Esophagus squamous epithelium (tissue), 5 donors: ENCODE measurements at regions not wholly inside any gene's neighbourhood (a gene's known extent, or its start where the extent isn't known, plus 50 kb on each side); places are given as distances from the start of the nearest gene placed in this dataset.

Source experiments
- DNase-seq: peaks from one replicate; lab custom pipeline; 2025; lab: John Stamatoyannopoulos, UW
- H3K27ac ChIP-seq, 4 donors: fragments of 200-600 bp; sonication (generic); one replicate each; pipeline ENCODE4 v1.5.1; 2016 to 2019; ENCODE audit warnings: mild to moderate bottlenecking in 1 of 4
- H3K27me3 ChIP-seq, 4 donors: fragments of 200-600 bp; sonication (generic); 1 replicate in 3 of 4; 2 replicates in 1 of 4; pipeline versions ENCODE4 v1.5.1 to v1.6.0; 2017 to 2021; ENCODE audit warnings: antibody characterized with exemption in 1 of 4
- H3K36me3 ChIP-seq, 3 donors: fragments of 200-600 bp; sonication (generic); one replicate each; pipeline ENCODE4 v1.5.1; 2016 to 2019
- H3K4me1 ChIP-seq, 3 donors: fragments of 200-600 bp; sonication (generic); one replicate each; pipeline ENCODE4 v1.5.1; 2017 to 2019
- H3K4me3 ChIP-seq, 4 donors: fragments of 200-600 bp; sonication (generic); 1 replicate in 3 of 4; 2 replicates in 1 of 4; pipeline ENCODE4 v1.5.1; 2016 to 2019; ENCODE audit warnings: mild to moderate bottlenecking in 2 of 4, moderate library complexity in 1 of 4
- H3K9me3 ChIP-seq, 3 donors: fragments of 200-600 bp; sonication (generic); one replicate each; pipeline ENCODE4 v1.5.1; 2016 to 2019
- CTCF ChIP-seq, 6 experiments: fragments of 450-650 bp in 4 of 6; fragments of 200-600 bp in 2 of 6; sonication (generic) in 2 of 6; IDR thresholded peaks; one replicate each; pipeline ENCODE4 v1.5.1; 2016 to 2019; ENCODE audit warnings: antibody characterized with exemption in 6 of 6, mild to moderate bottlenecking in 4 of 6, moderate library complexity in 4 of 6
- POLR2A ChIP-seq, 4 donors: fragments of 450-650 bp; IDR thresholded peaks; one replicate each; pipeline ENCODE4 v1.6.1; 2017; ENCODE audit warnings: antibody characterized with exemption in 4 of 4, mild to moderate bottlenecking in 4 of 4, moderate library complexity in 3 of 4
- WGBS, 2 donors: methylation state at CpG; one replicate each; pipeline ENCODE4 v1.1.5; 2018; 5-methylcytosine and 5-hydroxymethylcytosine counted together
- intact Hi-C: fragments of 100-400 bp; cut with DNase I; formaldehyde crosslinking; loops from one replicate; pipeline ENCODE4 v1.15.0; 2022
- donor health status: DM: yes; HTN: yes; CAD: no.

- Histone ChIP-seq H3K4me1 (peaks cover 0 to 25% (median 7%) of the 10 kb centered on the region in 3 donors), H3K27me3 (no peaks in the 10 kb centered on the region), H3K4me3 (no peak overlapping the region), H3K27ac (no peak overlapping the region), H3K36me3 (no peaks in the 10 kb centered on the region), H3K9me3 (no peaks in the 10 kb centered on the region)
- intact Hi-C loops, result no loop called here
- TF ChIP-seq POLR2A (IDR thresholded peaks at IDR 0.05) (no peak), CTCF (IDR thresholded peaks at IDR 0.05) (no peak)
- WGBS, 2 donors, result 87 to 90% methylated on average over 5 of the region's 5 CpGs
- no peak for DNase-seq
These were observed 55.9 kb upstream of the BCL6 start for GRCh38 chr3:187801152-187801551.

GRCh38 chr3:187802203-187802927 lies 57.1 kb upstream of the BCL6 start:
- Histone ChIP-seq H3K9me3 (no peaks in the 10 kb centered on the region), H3K4me1 (peaks cover 0 to 32% (median 7%) of the 10 kb centered on the region in 3 donors), H3K4me3 (no peak overlapping the region), H3K27ac (no peak overlapping the region), H3K27me3 (no peaks in the 10 kb centered on the region), H3K36me3 (no peaks in the 10 kb centered on the region)
- WGBS, 2 donors, result 93 to 96% methylated on average over 7 of the region's 7 CpGs
- intact Hi-C loops, result no loop called here
- no peak for TF ChIP-seq CTCF (IDR thresholded peaks at IDR 0.05)
- TF ChIP-seq POLR2A (IDR thresholded peaks at IDR 0.05), result no peak
- DNase-seq, result no peak

- Histone ChIP-seq H3K36me3 (no peaks in the 10 kb centered on the region), H3K4me1 (peaks cover 0 to 37% (median 9%) of the 10 kb centered on the region in 3 donors), H3K27me3 (no peaks in the 10 kb centered on the region), H3K27ac (no peak overlapping the region), H3K9me3 (no peaks in the 10 kb centered on the region), H3K4me3 (no peak overlapping the region)
- WGBS, 2 donors, result 83 to 85% methylated on average over 8 to 9 of the region's 9 CpGs
- no peak for DNase-seq
- no peak for TF ChIP-seq CTCF (IDR thresholded peaks at IDR 0.05)
- TF ChIP-seq POLR2A (IDR thresholded peaks at IDR 0.05), result no peak
- intact Hi-C loops, result no loop called here
These were observed 57.6 kb upstream of the BCL6 start for GRCh38 chr3:187802928-187803259.

- Histone ChIP-seq H3K9me3 (no peaks in the 10 kb centered on the region), H3K36me3 (no peaks in the 10 kb centered on the region), H3K27ac (no peak overlapping the region), H3K4me3 (no peak overlapping the region), H3K27me3 (no peaks in the 10 kb centered on the region), H3K4me1 (peaks cover 7 to 37% (median 7%) of the 10 kb centered on the region in 3 donors)
- intact Hi-C loops, result no loop called here
- TF ChIP-seq POLR2A (IDR thresholded peaks at IDR 0.05) (no peak), CTCF (IDR thresholded peaks at IDR 0.05) (no peak)
- no peak for DNase-seq
- WGBS, 2 donors, result 53 to 75% methylated on average over 11 of the region's 11 CpGs
These were observed 59.0 kb upstream of the BCL6 start for GRCh38 chr3:187804120-187804744.

GRCh38 chr3:187804745-187805121 lies 59.5 kb upstream of the BCL6 start:
- Histone ChIP-seq H3K4me1 (peaks cover 11 to 37% (median 11%) of the 10 kb centered on the region in 3 donors), H3K9me3 (no peaks in the 10 kb centered on the region), H3K4me3 (no peak overlapping the region), H3K36me3 (no peaks in the 10 kb centered on the region), H3K27ac (no peak overlapping the region), H3K27me3 (no peaks in the 10 kb centered on the region)
- TF ChIP-seq CTCF (IDR thresholded peaks at IDR 0.05), result no peak
- TF ChIP-seq POLR2A (IDR thresholded peaks at IDR 0.05), result no peak
- DNase-seq, result no peak
- intact Hi-C loops, result no loop called here
- 84 to 85% methylated on average over 5 to 7 of the region's 7 CpGs for WGBS, 2 donors
